D721Med (cell line): ENCODE measurements at regions not wholly inside any gene's neighbourhood (a gene's known extent, or its start where the extent isn't known, plus 50 kb on each side); places are given as distances from the start of the nearest gene placed in this dataset.
"Not testable (repeated sequence)": the region's sequence is repeated elsewhere in the genome, so short reads cannot be mapped to it uniquely, and the experiment has no call there.

Experiments
- DNase-seq: peaks from one replicate; pipeline ENCODE4 v3.0.0; 2011; ENCODE audit warnings: low spot score; ENCODE audit not compliant: insufficient read length
- FAIRE-seq: peaks from 2 replicates; lab custom pipeline; 2011; peaks lifted over from hg19 to GRCh38; lab: Jason Lieb, UNC
- CTCF ChIP-seq: IDR thresholded peaks from 2 replicates; pipeline ENCODE4 v1.5.1; 2012; ENCODE audit warnings: mild to moderate bottlenecking, control low read depth; ENCODE audit not compliant: insufficient read depth; ENCODE audit errors: missing control alignments

- FAIRE-seq (no peak), DNase-seq (no peak)
- TF ChIP-seq CTCF: no peak
Observed at GRCh38 chr5:90227683-90228082, 181.9 kb downstream of the CETN3 start.

GRCh38 chr5:90226433-90227099 is 183.0 kb downstream of the CETN3 start:
- no peak for TF ChIP-seq CTCF
- DNase-seq (no peak), FAIRE-seq (no peak)

- no peak for FAIRE-seq
- DNase-seq: no peak
- no peak for TF ChIP-seq CTCF
Observed at GRCh38 chr5:90224342-90224741, 185.2 kb downstream of the CETN3 start.

- TF ChIP-seq CTCF: no peak
Observed at GRCh38 chr5:90223756-90224155, 185.8 kb downstream of the CETN3 start.

GRCh38 chr5:90221951-90222350 is 187.6 kb downstream of the CETN3 start:
- DNase-seq (no peak), FAIRE-seq (no peak)
- TF ChIP-seq CTCF: no peak

More at GRCh38 chr5:90223756-90224155, 185.8 kb downstream of the CETN3 start:
- FAIRE-seq: no peak
- no peak for DNase-seq

- DNase-seq (no peak), FAIRE-seq (no peak)
- TF ChIP-seq CTCF: no peak
Observed at GRCh38 chr5:90220554-90220953, 189.0 kb downstream of the CETN3 start.

- DNase-seq (no peak), FAIRE-seq (no peak)
- TF ChIP-seq CTCF: no peak
Observed at GRCh38 chr5:90214991-90215390, 194.6 kb downstream of the CETN3 start.

- not testable (repeated sequence) for DNase-seq, FAIRE-seq
Observed at GRCh38 chr5:90208323-90208722, 201.2 kb downstream of the CETN3 start.
